GM23338 (cell line): ENCODE measurements at regions not wholly inside any gene's neighbourhood (a gene's known extent, or its start where the extent isn't known, plus 50 kb on each side); places are given as distances from the start of the nearest gene placed in this dataset.

Experiments used
- ATAC-seq: fragments of 200-7000 bp; cut with Tn5 transposase; 3 replicates; pipeline ENCODE4 v1.9.1; 2020
- DNase-seq: peaks from one replicate; pipeline ENCODE4 v3.0.0-alpha.2; 2015; ENCODE audit warnings: low spot score
- H2AFZ ChIP-seq: fragments of 200-600 bp; sonication (generic); 2 replicates; pipeline ENCODE4 v1.8.0; 2016; ENCODE audit warnings: antibody characterized with exemption, mild to moderate bottlenecking, moderate library complexity
- H3F3A ChIP-seq: fragments of 200-600 bp; sonication (generic); replicated peaks from 2 replicates; pipeline ENCODE4 v1.8.0; 2017; ENCODE audit warnings: antibody characterized with exemption, mixed run types, low read depth
- H3K27ac ChIP-seq: fragments of 200-600 bp; sonication (generic); 2 replicates; pipeline ENCODE4 v1.6.1; 2016; ENCODE audit warnings: low read depth
- H3K27me3 ChIP-seq: fragments of 200-600 bp; sonication (generic); 2 replicates; pipeline ENCODE4 v1.8.0; 2016; ENCODE audit warnings: mild to moderate bottlenecking, mixed run types, moderate library complexity; ENCODE audit not compliant: insufficient read depth
- H3K36me3 ChIP-seq: fragments of 200-600 bp; sonication (generic); 2 replicates; pipeline ENCODE4 v1.8.0; 2016; ENCODE audit warnings: mild to moderate bottlenecking; ENCODE audit not compliant: insufficient read depth
- H3K4me1 ChIP-seq: fragments of 200-600 bp; sonication (generic); 2 replicates; pipeline ENCODE4 v1.8.0; 2016; ENCODE audit warnings: mild to moderate bottlenecking, moderate library complexity; ENCODE audit not compliant: insufficient read depth
- H3K4me2 ChIP-seq: fragments of 200-600 bp; sonication (generic); 2 replicates; pipeline ENCODE4 v1.7.1; 2017; ENCODE audit warnings: mixed run types
- H3K4me3 ChIP-seq: fragments of 200-600 bp; sonication (generic); 2 replicates; pipeline ENCODE4 v1.6.1; 2016; ENCODE audit warnings: mixed run types
- H3K79me2 ChIP-seq: fragments of 200-600 bp; sonication (generic); replicated peaks from 2 replicates; pipeline ENCODE4 v1.8.0; 2017; ENCODE audit warnings: mild to moderate bottlenecking; ENCODE audit not compliant: insufficient read depth
- H3K9me2 ChIP-seq: fragments of 200-600 bp; sonication (generic); 2 replicates; pipeline ENCODE4 v1.8.0; 2017; ENCODE audit not compliant: insufficient read depth
- H4K20me1 ChIP-seq: fragments of 200-600 bp; sonication (generic); replicated peaks from 2 replicates; pipeline ENCODE4 v1.8.0; 2017; ENCODE audit warnings: mild to moderate bottlenecking; ENCODE audit not compliant: insufficient read depth
- H3K27ac Mint-ChIP-seq: 2 replicates; pipeline ENCODE4 v1.8.0; 2020; ENCODE audit warnings: inconsistent platforms, mild to moderate bottlenecking, moderate library complexity, mixed read lengths
- H3K27me3 Mint-ChIP-seq: 3 replicates; pipeline ENCODE4 v1.8.0; 2022; ENCODE audit warnings: low read depth, mild to moderate bottlenecking, moderate library complexity, mixed read lengths, inconsistent platforms; ENCODE audit not compliant: insufficient read depth, poor library complexity
- H3K36me3 Mint-ChIP-seq: 3 replicates; pipeline ENCODE4 v1.8.0; 2021; ENCODE audit warnings: low read depth, mild to moderate bottlenecking, inconsistent platforms, moderate library complexity, mixed read lengths
- H3K4me1 Mint-ChIP-seq: 3 replicates; pipeline ENCODE4 v1.8.0; 2020; ENCODE audit warnings: mild to moderate bottlenecking, inconsistent platforms, mixed read lengths
- H3K4me3 Mint-ChIP-seq: 3 replicates; pipeline ENCODE4 v1.8.0; 2021; ENCODE audit warnings: moderate library complexity, mild to moderate bottlenecking, inconsistent platforms, mixed read lengths
- H3K9me3 Mint-ChIP-seq: 3 replicates; pipeline ENCODE4 v1.8.0; 2020; ENCODE audit warnings: moderate library complexity, mild to moderate bottlenecking, inconsistent platforms, mixed read lengths
- CREB1 ChIP-seq: fragments of 250-450 bp; sonication (Bioruptor Pico); IDR thresholded peaks from 2 replicates; pipeline ENCODE4 v1.5.0; 2020; ENCODE audit warnings: low read depth, mild to moderate bottlenecking, moderate library complexity
- EZH2phosphoT487 ChIP-seq: fragments of 200-600 bp; sonication (generic); IDR thresholded peaks from one replicate; pipeline ENCODE4 v1.8.1; 2018; ENCODE audit warnings: antibody characterized with exemption; ENCODE audit not compliant: unreplicated experiment
- POLR2AphosphoS5 ChIP-seq: IDR thresholded peaks from 2 replicates; pipeline ENCODE4 v1.6.1; 2016; ENCODE audit warnings: antibody characterized with exemption, low read depth
- ZNF331 ChIP-seq: fragments of 250-450 bp; sonication (Bioruptor Pico); IDR thresholded peaks from 2 replicates; pipeline ENCODE4 v1.5.0; 2020; ENCODE audit warnings: low read depth, mild to moderate bottlenecking, moderate library complexity
- TF ChIP-seq, protein P1 (sequence below): fragments of 250-450 bp; sonication (Bioruptor Pico); IDR thresholded peaks from 2 replicates; pipeline ENCODE4 v1.5.0; 2020; ENCODE audit warnings: mild to moderate bottlenecking, moderate library complexity
- TF ChIP-seq, protein P2 (sequence below): IDR thresholded peaks from 2 replicates; pipeline ENCODE4 v1.6.1; 2016; ENCODE audit warnings: antibody characterized with exemption
- TF ChIP-seq, protein P3 (sequence below), 2 experiments: fragments of 200-600 bp in 1 of 2; sonication (generic) in 1 of 2; conservative IDR thresholded peaks; 2 replicates each; pipeline versions ENCODE4 v1.5.1 to v1.6.1; 2016 to 2017; ENCODE audit warnings: antibody characterized with exemption in 2 of 2, low read depth in 2 of 2, mild to moderate bottlenecking in 2 of 2, moderate library complexity in 1 of 2
- TF ChIP-seq, protein P4 (sequence below): IDR thresholded peaks from one replicate; pipeline ENCODE4 v1.6.1; 2018; ENCODE audit warnings: antibody characterized with exemption; ENCODE audit not compliant: unreplicated experiment

DNA sequence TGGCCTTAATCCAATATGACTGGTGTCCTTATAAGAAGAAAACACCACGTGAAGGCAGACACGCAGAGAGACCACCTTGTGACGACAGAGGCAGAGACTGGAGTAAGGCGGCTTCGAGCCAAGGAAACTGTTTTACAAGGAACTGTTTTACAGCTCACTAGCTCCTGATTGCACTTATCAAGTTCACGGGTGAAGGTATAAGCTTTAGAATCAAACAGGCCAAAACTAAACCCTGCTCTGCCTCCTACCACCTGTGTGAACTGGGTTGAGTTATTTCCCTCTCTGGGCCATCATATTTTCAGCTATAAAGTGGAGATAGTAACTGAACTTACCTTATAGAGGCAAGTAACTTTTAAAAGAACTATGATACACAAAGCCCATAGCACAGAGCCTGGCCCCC is 166.9 kb upstream of the NFIA start:
- no peak overlapping the region for H3K27ac Mint-ChIP-seq
- Histone ChIP-seq H3K4me3 (no peak overlapping the region), H2AFZ (peak overlapping the region; percentile 43; the same call in 1 of the 2 replicates), H3K27me3 (no peaks in the 10 kb centered on the region), H3K27ac (no peak overlapping the region), H3K4me2 (no peak overlapping the region), H3K79me2 (no peaks in the 10 kb centered on the region), H3K4me1 (peaks cover 8% of the 10 kb centered on the region; the same call in 1 of the 2 replicates), H4K20me1 (no peaks in the 10 kb centered on the region), H3K9me2 (no peaks in the 10 kb centered on the region), H3K36me3 (no peaks in the 10 kb centered on the region), H3F3A (no peaks in the 10 kb centered on the region)
- H3K9me3 Mint-ChIP-seq: no peaks in the 10 kb centered on the region; the same call in 2 of the 3 replicates
- DNase-seq: no peak
- peaks cover 14% of the 10 kb centered on the region for H3K4me1 Mint-ChIP-seq
- ATAC-seq: no peak
- H3K36me3 Mint-ChIP-seq: no peaks in the 10 kb centered on the region
- H3K4me3 Mint-ChIP-seq: no peak overlapping the region
- TF ChIP-seq, protein P1, sequence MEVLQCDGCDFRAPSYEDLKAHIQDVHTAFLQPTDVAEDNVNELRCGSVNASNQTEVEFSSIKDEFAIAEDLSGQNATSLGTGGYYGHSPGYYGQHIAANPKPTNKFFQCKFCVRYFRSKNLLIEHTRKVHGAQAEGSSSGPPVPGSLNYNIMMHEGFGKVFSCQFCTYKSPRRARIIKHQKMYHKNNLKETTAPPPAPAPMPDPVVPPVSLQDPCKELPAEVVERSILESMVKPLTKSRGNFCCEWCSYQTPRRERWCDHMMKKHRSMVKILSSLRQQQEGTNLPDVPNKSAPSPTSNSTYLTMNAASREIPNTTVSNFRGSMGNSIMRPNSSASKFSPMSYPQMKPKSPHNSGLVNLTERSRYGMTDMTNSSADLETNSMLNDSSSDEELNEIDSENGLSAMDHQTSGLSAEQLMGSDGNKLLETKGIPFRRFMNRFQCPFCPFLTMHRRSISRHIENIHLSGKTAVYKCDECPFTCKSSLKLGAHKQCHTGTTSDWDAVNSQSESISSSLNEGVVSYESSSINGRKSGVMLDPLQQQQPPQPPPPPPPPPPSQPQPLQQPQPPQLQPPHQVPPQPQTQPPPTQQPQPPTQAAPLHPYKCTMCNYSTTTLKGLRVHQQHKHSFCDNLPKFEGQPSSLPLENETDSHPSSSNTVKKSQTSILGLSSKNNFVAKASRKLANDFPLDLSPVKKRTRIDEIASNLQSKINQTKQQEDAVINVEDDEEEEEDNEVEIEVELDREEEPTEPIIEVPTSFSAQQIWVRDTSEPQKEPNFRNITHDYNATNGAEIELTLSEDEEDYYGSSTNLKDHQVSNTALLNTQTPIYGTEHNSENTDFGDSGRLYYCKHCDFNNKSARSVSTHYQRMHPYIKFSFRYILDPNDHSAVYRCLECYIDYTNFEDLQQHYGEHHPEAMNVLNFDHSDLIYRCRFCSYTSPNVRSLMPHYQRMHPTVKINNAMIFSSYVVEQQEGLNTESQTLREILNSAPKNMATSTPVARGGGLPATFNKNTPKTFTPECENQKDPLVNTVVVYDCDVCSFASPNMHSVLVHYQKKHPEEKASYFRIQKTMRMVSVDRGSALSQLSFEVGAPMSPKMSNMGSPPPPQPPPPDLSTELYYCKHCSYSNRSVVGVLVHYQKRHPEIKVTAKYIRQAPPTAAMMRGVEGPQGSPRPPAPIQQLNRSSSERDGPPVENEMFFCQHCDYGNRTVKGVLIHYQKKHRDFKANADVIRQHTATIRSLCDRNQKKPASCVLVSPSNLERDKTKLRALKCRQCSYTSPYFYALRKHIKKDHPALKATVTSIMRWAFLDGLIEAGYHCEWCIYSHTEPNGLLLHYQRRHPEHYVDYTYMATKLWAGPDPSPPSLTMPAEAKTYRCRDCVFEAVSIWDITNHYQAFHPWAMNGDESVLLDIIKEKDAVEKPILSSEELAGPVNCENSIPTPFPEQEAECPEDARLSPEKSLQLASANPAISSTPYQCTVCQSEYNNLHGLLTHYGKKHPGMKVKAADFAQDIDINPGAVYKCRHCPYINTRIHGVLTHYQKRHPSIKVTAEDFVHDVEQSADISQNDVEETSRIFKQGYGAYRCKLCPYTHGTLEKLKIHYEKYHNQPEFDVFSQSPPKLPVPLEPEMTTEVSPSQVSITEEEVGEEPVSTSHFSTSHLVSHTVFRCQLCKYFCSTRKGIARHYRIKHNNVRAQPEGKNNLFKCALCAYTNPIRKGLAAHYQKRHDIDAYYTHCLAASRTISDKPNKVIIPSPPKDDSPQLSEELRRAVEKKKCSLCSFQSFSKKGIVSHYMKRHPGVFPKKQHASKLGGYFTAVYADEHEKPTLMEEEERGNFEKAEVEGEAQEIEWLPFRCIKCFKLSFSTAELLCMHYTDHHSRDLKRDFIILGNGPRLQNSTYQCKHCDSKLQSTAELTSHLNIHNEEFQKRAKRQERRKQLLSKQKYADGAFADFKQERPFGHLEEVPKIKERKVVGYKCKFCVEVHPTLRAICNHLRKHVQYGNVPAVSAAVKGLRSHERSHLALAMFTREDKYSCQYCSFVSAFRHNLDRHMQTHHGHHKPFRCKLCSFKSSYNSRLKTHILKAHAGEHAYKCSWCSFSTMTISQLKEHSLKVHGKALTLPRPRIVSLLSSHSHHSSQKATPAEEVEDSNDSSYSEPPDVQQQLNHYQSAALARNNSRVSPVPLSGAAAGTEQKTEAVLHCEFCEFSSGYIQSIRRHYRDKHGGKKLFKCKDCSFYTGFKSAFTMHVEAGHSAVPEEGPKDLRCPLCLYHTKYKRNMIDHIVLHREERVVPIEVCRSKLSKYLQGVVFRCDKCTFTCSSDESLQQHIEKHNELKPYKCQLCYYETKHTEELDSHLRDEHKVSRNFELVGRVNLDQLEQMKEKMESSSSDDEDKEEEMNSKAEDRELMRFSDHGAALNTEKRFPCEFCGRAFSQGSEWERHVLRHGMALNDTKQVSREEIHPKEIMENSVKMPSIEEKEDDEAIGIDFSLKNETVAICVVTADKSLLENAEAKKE (CRISPR knock-in tag): no peak
- TF ChIP-seq, protein P2, sequence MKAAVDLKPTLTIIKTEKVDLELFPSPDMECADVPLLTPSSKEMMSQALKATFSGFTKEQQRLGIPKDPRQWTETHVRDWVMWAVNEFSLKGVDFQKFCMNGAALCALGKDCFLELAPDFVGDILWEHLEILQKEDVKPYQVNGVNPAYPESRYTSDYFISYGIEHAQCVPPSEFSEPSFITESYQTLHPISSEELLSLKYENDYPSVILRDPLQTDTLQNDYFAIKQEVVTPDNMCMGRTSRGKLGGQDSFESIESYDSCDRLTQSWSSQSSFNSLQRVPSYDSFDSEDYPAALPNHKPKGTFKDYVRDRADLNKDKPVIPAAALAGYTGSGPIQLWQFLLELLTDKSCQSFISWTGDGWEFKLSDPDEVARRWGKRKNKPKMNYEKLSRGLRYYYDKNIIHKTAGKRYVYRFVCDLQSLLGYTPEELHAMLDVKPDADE: no peak
- TF ChIP-seq, protein P3, sequence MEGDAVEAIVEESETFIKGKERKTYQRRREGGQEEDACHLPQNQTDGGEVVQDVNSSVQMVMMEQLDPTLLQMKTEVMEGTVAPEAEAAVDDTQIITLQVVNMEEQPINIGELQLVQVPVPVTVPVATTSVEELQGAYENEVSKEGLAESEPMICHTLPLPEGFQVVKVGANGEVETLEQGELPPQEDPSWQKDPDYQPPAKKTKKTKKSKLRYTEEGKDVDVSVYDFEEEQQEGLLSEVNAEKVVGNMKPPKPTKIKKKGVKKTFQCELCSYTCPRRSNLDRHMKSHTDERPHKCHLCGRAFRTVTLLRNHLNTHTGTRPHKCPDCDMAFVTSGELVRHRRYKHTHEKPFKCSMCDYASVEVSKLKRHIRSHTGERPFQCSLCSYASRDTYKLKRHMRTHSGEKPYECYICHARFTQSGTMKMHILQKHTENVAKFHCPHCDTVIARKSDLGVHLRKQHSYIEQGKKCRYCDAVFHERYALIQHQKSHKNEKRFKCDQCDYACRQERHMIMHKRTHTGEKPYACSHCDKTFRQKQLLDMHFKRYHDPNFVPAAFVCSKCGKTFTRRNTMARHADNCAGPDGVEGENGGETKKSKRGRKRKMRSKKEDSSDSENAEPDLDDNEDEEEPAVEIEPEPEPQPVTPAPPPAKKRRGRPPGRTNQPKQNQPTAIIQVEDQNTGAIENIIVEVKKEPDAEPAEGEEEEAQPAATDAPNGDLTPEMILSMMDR (conservative IDR thresholded peaks at IDR 0.05; ENCODE audit: low read depth in 2 of 2): no peak
- TF ChIP-seq, protein P4, sequence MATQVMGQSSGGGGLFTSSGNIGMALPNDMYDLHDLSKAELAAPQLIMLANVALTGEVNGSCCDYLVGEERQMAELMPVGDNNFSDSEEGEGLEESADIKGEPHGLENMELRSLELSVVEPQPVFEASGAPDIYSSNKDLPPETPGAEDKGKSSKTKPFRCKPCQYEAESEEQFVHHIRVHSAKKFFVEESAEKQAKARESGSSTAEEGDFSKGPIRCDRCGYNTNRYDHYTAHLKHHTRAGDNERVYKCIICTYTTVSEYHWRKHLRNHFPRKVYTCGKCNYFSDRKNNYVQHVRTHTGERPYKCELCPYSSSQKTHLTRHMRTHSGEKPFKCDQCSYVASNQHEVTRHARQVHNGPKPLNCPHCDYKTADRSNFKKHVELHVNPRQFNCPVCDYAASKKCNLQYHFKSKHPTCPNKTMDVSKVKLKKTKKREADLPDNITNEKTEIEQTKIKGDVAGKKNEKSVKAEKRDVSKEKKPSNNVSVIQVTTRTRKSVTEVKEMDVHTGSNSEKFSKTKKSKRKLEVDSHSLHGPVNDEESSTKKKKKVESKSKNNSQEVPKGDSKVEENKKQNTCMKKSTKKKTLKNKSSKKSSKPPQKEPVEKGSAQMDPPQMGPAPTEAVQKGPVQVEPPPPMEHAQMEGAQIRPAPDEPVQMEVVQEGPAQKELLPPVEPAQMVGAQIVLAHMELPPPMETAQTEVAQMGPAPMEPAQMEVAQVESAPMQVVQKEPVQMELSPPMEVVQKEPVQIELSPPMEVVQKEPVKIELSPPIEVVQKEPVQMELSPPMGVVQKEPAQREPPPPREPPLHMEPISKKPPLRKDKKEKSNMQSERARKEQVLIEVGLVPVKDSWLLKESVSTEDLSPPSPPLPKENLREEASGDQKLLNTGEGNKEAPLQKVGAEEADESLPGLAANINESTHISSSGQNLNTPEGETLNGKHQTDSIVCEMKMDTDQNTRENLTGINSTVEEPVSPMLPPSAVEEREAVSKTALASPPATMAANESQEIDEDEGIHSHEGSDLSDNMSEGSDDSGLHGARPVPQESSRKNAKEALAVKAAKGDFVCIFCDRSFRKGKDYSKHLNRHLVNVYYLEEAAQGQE: no peak
- TF ChIP-seq EZH2phosphoT487: no peak
- no peak for TF ChIP-seq CREB1 (CRISPR knock-in tag)
- no peak for TF ChIP-seq ZNF331
- TF ChIP-seq POLR2AphosphoS5: no peak
- H3K27me3 Mint-ChIP-seq: no peaks in the 10 kb centered on the region
